ENCODE measurements at regions not wholly inside any gene's neighbourhood (a gene's known extent, or its start where the extent isn't known, plus 50 kb on each side); places are given as distances from the start of the nearest gene placed in this dataset.
"Not testable (repeated sequence)": the region's sequence is repeated elsewhere in the genome, so short reads cannot be mapped to it uniquely, and the experiment has no call there.

DNA sequence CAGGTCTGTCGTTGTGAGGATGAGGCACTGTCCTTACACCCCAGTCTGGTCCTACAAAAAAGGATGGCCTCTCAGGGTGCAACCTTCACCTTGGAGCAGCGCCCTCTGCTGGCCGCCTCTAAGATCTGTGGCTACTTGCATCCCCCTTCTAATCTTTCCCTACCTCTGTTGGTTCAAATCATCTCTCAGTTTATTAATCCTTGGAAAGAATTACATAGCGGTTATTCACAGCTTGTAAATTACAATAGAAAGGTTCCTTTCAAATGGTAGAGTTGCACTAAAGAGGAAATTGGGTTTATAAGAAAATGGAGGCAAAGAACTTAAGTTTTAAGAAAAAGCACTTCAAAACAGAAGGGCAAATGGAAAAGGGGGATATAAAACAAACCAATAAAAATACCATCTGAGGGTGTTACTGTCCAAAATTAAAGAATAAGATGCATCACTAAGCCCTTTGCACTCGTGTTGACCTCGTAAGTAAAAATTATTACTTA, 102.0 kb upstream of the PLEKHM1 start:
- H3K27ac Mint-ChIP-seq (ENCODE audit: unreplicated experiment); H3K36me3 Mint-ChIP-seq (ENCODE audit: low read depth); H3K4me1 Mint-ChIP-seq (ENCODE audit: low read depth); H3K4me3 Mint-ChIP-seq (ENCODE audit: unreplicated experiment); DNase-seq (ENCODE audit: low spot score); H3K9me3 Mint-ChIP-seq (ENCODE audit: low read depth): not testable (repeated sequence)
- peaks cover 12% of the 10 kb centered on the region for H3K27me3 Mint-ChIP-seq (ENCODE audit: low read depth)
- TF ChIP-seq, protein P1, sequence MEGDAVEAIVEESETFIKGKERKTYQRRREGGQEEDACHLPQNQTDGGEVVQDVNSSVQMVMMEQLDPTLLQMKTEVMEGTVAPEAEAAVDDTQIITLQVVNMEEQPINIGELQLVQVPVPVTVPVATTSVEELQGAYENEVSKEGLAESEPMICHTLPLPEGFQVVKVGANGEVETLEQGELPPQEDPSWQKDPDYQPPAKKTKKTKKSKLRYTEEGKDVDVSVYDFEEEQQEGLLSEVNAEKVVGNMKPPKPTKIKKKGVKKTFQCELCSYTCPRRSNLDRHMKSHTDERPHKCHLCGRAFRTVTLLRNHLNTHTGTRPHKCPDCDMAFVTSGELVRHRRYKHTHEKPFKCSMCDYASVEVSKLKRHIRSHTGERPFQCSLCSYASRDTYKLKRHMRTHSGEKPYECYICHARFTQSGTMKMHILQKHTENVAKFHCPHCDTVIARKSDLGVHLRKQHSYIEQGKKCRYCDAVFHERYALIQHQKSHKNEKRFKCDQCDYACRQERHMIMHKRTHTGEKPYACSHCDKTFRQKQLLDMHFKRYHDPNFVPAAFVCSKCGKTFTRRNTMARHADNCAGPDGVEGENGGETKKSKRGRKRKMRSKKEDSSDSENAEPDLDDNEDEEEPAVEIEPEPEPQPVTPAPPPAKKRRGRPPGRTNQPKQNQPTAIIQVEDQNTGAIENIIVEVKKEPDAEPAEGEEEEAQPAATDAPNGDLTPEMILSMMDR (IDR thresholded peaks at IDR 0.05) = peak; percentile 79

DNA sequence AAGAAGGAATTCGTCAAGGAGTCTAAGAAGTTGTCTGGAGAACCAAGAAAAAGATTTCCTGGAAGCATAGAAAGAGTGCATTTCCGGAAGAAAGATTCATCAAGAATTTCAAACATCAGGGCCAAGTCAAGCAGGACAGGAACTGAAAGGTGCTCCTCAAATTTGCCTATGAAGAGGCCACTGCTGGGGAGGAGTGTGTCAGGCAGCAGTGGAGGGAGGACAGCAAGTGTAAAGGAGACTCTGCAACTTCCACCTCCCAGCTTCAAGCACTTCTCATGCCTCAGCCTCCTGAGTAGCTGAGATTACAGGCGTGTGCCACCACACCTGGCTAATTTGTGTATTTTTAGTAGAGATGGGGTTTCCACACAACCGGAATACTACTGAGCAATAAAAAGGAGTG, 105.8 kb upstream of the PLEKHM1 start:
- not testable (repeated sequence) for H3K36me3 Mint-ChIP-seq (ENCODE audit: low read depth); DNase-seq (ENCODE audit: low spot score); H3K4me1 Mint-ChIP-seq (ENCODE audit: low read depth); H3K9me3 Mint-ChIP-seq (ENCODE audit: low read depth); H3K27ac Mint-ChIP-seq (ENCODE audit: unreplicated experiment); H3K4me3 Mint-ChIP-seq (ENCODE audit: unreplicated experiment)
- H3K27me3 Mint-ChIP-seq (ENCODE audit: low read depth) = peaks cover 12% of the 10 kb centered on the region

DNA sequence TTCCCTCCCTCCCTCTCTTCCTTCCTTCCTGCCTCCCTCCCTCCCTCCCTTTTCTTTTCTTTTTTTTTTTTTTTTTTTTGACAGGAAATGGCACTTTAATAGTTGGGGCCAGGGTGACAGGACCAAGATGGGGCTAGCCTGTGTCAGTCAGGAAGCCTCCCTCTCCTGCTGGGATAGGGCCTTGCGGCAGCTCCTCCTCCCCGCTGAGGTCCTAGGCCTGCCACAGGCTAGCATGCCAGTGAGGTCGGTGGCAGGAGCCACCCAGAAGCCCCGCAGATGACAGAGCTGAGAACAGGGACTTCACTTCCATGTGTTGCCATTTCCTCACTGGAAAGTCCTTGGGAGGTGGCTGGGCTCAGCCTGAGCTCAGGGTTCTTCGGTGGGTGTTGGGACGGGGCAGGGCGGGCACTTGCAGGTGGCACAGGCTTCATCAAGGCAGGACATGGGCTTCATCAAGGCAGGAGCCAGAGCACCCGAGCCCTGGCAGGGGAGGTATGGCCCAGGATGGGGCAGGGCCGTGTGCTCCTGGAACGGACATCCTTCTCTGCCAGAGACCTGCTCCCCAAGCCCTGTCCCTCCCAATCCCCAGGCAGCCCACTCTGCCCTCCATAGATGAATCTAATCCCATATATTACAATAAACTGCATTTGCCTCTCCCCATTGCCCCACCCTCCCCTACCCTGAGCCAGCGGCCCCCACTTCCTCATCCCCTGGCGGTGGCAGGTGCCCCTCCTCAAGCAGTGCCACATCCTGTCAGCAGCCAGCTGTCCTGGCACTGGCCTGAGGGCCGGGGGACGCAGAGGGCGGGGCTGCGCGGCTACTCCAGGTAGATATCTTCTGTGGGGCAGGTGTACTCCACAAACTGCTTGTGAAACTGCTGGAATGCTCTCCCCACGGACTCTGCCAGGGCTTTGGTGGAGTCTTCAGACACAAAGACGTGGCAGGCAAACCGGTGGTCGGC, 109.8 kb upstream of the PLEKHM1 start:
- H3K36me3 Mint-ChIP-seq (ENCODE audit: low read depth); H3K9me3 Mint-ChIP-seq (ENCODE audit: low read depth); H3K27ac Mint-ChIP-seq (ENCODE audit: unreplicated experiment): not testable (repeated sequence)

DNA sequence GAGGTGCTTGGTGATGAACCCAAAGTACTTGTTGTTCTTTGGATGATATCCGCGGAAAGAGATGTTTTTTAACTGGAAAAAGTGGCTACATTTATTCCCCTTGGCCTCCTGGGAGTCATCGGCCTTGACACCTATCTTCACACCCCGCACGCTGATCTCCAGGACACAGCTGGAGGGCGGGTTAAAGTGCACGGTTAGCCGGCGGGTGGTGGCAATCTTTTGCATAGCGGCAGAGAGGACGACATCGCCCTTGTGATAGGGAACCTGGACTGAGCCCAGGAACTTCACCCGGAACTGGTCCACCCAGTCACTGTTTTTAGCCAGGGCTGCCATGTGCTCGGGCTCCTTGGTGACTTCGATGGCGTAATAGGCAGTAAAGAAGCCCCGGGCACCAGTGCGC, 110.5 kb upstream of the PLEKHM1 start:
- not testable (repeated sequence) for H3K4me3 Mint-ChIP-seq (ENCODE audit: unreplicated experiment); DNase-seq (ENCODE audit: low spot score); H3K9me3 Mint-ChIP-seq (ENCODE audit: low read depth); H3K27ac Mint-ChIP-seq (ENCODE audit: unreplicated experiment); H3K36me3 Mint-ChIP-seq (ENCODE audit: low read depth); H3K27me3 Mint-ChIP-seq (ENCODE audit: low read depth); H3K4me1 Mint-ChIP-seq (ENCODE audit: low read depth)

More for the DNA sequence above, 109.8 kb upstream of the PLEKHM1 start:
- DNase-seq (ENCODE audit: low spot score); H3K27me3 Mint-ChIP-seq (ENCODE audit: low read depth); H3K4me3 Mint-ChIP-seq (ENCODE audit: unreplicated experiment); H3K4me1 Mint-ChIP-seq (ENCODE audit: low read depth): not testable (repeated sequence)

DNA sequence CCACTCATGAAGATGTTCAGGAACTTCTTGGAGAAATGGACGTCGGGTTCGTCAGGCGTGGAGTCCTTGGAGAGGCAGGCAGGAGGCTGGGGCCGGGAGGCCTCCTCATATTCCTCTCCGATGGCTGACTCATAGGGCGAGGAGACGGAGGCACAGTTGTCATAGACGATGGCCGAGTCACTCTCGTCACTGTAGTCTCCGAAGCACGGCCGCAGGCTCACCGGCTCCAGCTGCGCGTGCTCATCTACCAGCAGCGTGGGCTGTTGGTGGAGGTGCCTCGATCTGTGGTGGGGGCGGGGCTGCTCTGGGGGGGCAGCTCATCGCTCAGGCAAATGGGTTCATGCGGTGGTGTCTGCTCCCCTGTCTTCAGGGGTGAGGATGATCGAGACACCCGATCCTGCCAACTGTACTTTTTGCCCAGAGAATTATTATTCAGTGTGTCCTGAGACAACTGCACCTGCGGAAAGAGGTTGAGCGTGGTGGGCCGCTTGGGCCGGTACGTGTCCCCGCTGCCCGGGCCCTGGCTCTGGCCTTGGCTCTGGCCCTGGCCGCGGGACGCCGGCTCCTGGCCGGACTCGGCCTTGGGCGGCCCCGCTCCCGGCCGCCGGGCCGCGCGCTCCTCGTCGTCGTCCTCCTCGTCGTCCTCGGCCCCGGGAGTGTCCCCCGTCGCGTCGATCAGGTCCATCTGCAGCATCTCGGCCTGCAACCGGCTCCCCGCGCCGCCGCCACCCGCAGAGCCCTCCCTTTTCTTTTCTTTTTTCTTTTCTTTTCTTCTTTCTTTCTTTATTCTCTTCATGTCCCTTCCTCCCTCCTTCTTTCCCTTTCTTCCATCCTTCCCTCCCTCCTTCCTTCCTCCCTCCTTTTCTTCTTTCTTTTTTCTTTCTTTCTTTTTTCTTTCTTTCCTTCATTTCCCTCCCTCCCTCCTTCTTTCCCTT, 111.4 kb upstream of the PLEKHM1 start:
- H3K4me3 Mint-ChIP-seq (ENCODE audit: unreplicated experiment); H3K9me3 Mint-ChIP-seq (ENCODE audit: low read depth); H3K27ac Mint-ChIP-seq (ENCODE audit: unreplicated experiment); H3K4me1 Mint-ChIP-seq (ENCODE audit: low read depth); H3K36me3 Mint-ChIP-seq (ENCODE audit: low read depth); DNase-seq (ENCODE audit: low spot score); H3K27me3 Mint-ChIP-seq (ENCODE audit: low read depth): not testable (repeated sequence)

DNA sequence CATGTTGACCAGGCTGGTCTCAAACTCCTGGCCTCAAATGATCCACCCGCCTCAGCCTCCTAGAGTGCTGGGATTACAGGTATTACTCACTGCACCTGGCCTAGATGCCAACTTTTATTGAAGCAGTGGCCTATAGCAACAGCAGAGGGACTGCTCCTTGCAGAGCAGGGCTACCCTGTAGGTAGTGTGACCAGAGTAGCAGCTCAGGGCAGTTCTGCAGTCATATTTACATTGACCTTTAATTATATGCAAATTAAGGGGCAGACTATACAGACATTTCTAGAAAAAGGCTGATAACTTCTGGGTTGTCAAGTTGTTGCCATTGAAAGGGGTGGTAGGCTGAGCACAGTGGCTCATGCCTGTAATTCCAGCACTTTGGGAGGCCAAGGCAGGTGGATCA, 115.2 kb upstream of the PLEKHM1 start:
- not testable (repeated sequence) for H3K9me3 Mint-ChIP-seq (ENCODE audit: low read depth); H3K4me3 Mint-ChIP-seq (ENCODE audit: unreplicated experiment); H3K27me3 Mint-ChIP-seq (ENCODE audit: low read depth); H3K4me1 Mint-ChIP-seq (ENCODE audit: low read depth); H3K36me3 Mint-ChIP-seq (ENCODE audit: low read depth); DNase-seq (ENCODE audit: low spot score); H3K27ac Mint-ChIP-seq (ENCODE audit: unreplicated experiment)

DNA sequence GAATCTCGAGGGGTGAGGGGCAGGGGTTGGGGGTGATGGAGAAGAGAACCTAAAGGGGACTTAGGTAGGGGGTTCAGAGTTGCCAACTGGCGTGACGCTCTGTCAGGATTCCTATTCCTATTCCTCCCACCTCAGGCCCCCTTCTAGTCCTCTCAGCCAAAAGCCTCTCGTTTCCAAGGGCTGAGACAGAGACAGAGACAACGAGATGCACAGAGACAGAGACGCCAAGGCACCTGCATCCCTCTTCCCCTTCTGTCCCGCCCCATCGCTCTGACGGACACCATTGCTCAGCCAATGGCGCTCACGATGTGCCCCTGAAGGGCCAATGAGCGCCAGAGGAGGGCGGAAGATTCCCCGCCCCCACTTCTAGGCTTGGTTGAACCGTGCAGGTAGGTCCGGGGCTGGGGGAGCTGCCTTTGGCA, 129.5 kb upstream of the PLEKHM1 start:
- not testable (repeated sequence) for H3K9me3 Mint-ChIP-seq (ENCODE audit: low read depth); H3K27me3 Mint-ChIP-seq (ENCODE audit: low read depth); H3K27ac Mint-ChIP-seq (ENCODE audit: unreplicated experiment); DNase-seq (ENCODE audit: low spot score); H3K4me1 Mint-ChIP-seq (ENCODE audit: low read depth); H3K36me3 Mint-ChIP-seq (ENCODE audit: low read depth)
- H3K4me3 Mint-ChIP-seq (ENCODE audit: unreplicated experiment) = peak overlapping the region; percentile 75

DNA sequence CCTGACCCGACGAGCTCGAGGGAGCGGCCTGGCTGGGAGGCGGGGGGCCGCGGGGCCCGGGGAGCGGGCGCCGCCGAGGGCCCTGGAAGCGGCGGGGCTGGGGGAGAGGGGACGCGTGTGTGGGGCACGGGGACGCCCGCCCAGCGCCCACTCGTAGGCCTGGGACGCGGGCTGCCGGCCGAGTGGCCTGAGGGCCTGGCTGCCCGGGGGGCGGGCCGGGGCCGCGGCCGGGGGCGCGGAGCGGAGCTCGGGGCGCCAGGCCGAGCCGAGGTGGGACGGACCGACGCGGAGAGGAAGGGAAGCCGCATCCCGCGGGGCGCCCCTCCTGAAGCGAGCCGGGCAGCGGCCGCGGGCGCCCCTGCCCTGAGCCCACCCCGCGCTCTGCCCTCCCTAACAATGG, 129.9 kb upstream of the PLEKHM1 start:
- not testable (repeated sequence) for H3K27ac Mint-ChIP-seq (ENCODE audit: unreplicated experiment); DNase-seq (ENCODE audit: low spot score); H3K9me3 Mint-ChIP-seq (ENCODE audit: low read depth); H3K36me3 Mint-ChIP-seq (ENCODE audit: low read depth); H3K27me3 Mint-ChIP-seq (ENCODE audit: low read depth); H3K4me1 Mint-ChIP-seq (ENCODE audit: low read depth)
- H3K4me3 Mint-ChIP-seq (ENCODE audit: unreplicated experiment) = peak overlapping the region; percentile 75

DNA sequence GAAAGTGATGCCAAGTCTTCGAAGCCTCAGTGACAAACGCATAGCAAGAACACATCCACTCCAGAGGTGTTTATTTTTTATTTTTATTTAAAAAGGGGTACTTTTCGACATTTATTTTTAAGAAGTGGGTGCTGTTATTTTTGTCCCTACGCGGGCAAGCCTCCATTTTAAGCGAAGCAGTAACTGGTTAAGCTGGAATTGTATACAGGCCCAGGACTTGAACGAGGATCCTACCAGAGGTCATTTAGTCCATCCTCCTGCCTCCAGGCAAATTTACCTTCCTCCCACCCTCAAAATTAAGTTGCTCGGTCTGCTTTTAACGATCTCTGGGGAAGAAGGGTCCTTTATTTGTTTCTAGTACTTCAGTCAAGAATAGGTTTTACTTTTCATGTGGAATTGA, 130.6 kb upstream of the PLEKHM1 start:
- H3K36me3 Mint-ChIP-seq (ENCODE audit: low read depth); H3K27ac Mint-ChIP-seq (ENCODE audit: unreplicated experiment); DNase-seq (ENCODE audit: low spot score); H3K9me3 Mint-ChIP-seq (ENCODE audit: low read depth); H3K27me3 Mint-ChIP-seq (ENCODE audit: low read depth); H3K4me1 Mint-ChIP-seq (ENCODE audit: low read depth): not testable (repeated sequence)
- H3K4me3 Mint-ChIP-seq (ENCODE audit: unreplicated experiment) = peak overlapping the region; percentile 28

DNA sequence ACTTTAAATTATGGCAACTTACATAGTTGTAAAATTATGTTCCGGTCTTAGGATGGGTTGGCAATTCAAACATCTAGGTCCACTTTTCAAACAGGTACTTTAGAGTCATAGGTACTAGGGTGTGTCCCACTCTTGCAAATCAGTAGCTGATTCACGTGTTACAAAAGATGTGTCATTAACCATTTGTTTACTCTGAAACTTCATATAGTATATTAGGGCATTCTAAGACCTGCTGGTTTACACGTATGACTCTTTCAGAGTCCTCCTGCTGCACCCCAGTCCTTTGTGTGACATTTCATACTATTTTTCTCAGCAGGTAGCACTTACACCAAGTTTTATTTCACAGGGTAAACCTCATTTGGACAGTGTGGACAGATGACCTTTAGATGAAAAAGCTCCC, 131.8 kb upstream of the PLEKHM1 start:
- H3K9me3 Mint-ChIP-seq (ENCODE audit: low read depth); DNase-seq (ENCODE audit: low spot score); H3K27ac Mint-ChIP-seq (ENCODE audit: unreplicated experiment); H3K27me3 Mint-ChIP-seq (ENCODE audit: low read depth); H3K4me3 Mint-ChIP-seq (ENCODE audit: unreplicated experiment); H3K36me3 Mint-ChIP-seq (ENCODE audit: low read depth); H3K4me1 Mint-ChIP-seq (ENCODE audit: low read depth): not testable (repeated sequence)

All from chondrocyte (in vitro differentiated cells).